ENCODE measurements at regions not wholly inside any gene's neighbourhood (a gene's known extent, or its start where the extent isn't known, plus 50 kb on each side); places are given as distances from the start of the nearest gene placed in this dataset.

GRCh38 chr1:96346719-96347118 lies 374.9 kb upstream of the PTBP2 start:
- Mint-ChIP-seq H3K27me3 (ENCODE audit: low read depth in 3 of 3) (peaks cover 0 to 3% (median 1%) of the 10 kb centered on the region in 3 donors), H3K36me3 (no peaks in the 10 kb centered on the region), H3K4me3 (no peak overlapping the region), H3K27ac (no peak overlapping the region), H3K9me3 (peaks cover 0 to 8% (median 3%) of the 10 kb centered on the region in 7 donors), H3K4me1 (no peaks in the 10 kb centered on the region)
- Histone ChIP-seq H3K36me3 (replicated peaks in 1 of 2; ENCODE audit: control insufficient read depth in 1 of 2, insufficient read depth in 2 of 2, low read length in 2 of 2) (no peaks in the 10 kb centered on the region), H2AFZ (ENCODE audit: insufficient read depth, low read depth, low read length, poor library complexity, severe bottlenecking) (no peak overlapping the region), H4K20me1 (ENCODE audit: insufficient read depth, low read length) (no peaks in the 10 kb centered on the region), H3K9me3 (replicated peaks in 1 of 2; ENCODE audit: control insufficient read depth in 1 of 2, insufficient read depth in 1 of 2, low read length in 2 of 2) (no peaks in the 10 kb centered on the region), H3K27me3 (ENCODE audit: control insufficient read depth in 2 of 2, insufficient read depth in 2 of 2, low read length in 2 of 2) (no peaks in the 10 kb centered on the region), H3K4me3 (replicated peaks in 1 of 3; ENCODE audit: low read depth in 2 of 3, low read length in 3 of 3) (no peak overlapping the region), H3K9ac (ENCODE audit: insufficient read depth, low read length, poor library complexity, severe bottlenecking) (no peak overlapping the region), H3K79me2 (ENCODE audit: insufficient read depth, low read length) (no peaks in the 10 kb centered on the region), H3K4me2 (replicated peaks; ENCODE audit: extremely low read depth, low read length, poor library complexity, severe bottlenecking) (no peak overlapping the region), H3K27ac (ENCODE audit: low read depth in 1 of 2, low read length in 2 of 2) (no peak overlapping the region), H3K4me1 (ENCODE audit: control insufficient read depth in 1 of 2, insufficient read depth in 2 of 2, low read length in 2 of 2) (no peaks in the 10 kb centered on the region)
- TF ChIP-seq CTCF (IDR thresholded peaks at IDR 0.05), result no peak
- intact Hi-C loops (cut with micrococcal nuclease), result no loop called here
- no peak for DNase-seq

- WGBS (ENCODE audit: insufficient coverage), result no CpG with 5 or more reads among the region's 4 CpGs
- Histone ChIP-seq H2AFZ (ENCODE audit: insufficient read depth, low read depth, low read length, poor library complexity, severe bottlenecking) (no peak overlapping the region), H3K27ac (ENCODE audit: low read depth in 1 of 2, low read length in 2 of 2) (no peak overlapping the region), H3K9me3 (replicated peaks in 1 of 2; ENCODE audit: control insufficient read depth in 1 of 2, insufficient read depth in 1 of 2, low read length in 2 of 2) (no peaks in the 10 kb centered on the region), H4K20me1 (ENCODE audit: insufficient read depth, low read length) (no peaks in the 10 kb centered on the region), H3K4me2 (replicated peaks; ENCODE audit: extremely low read depth, low read length, poor library complexity, severe bottlenecking) (no peak overlapping the region), H3K36me3 (replicated peaks in 1 of 2; ENCODE audit: control insufficient read depth in 1 of 2, insufficient read depth in 2 of 2, low read length in 2 of 2) (no peaks in the 10 kb centered on the region), H3K9ac (ENCODE audit: insufficient read depth, low read length, poor library complexity, severe bottlenecking) (no peak overlapping the region), H3K27me3 (ENCODE audit: control insufficient read depth in 2 of 2, insufficient read depth in 2 of 2, low read length in 2 of 2) (no peaks in the 10 kb centered on the region), H3K79me2 (ENCODE audit: insufficient read depth, low read length) (no peaks in the 10 kb centered on the region), H3K4me3 (replicated peaks in 1 of 3; ENCODE audit: low read depth in 2 of 3, low read length in 3 of 3) (no peak overlapping the region), H3K4me1 (ENCODE audit: control insufficient read depth in 1 of 2, insufficient read depth in 2 of 2, low read length in 2 of 2) (no peaks in the 10 kb centered on the region)
- TF ChIP-seq CTCF (IDR thresholded peaks at IDR 0.05), result no peak
- Mint-ChIP-seq H3K36me3 (no peaks in the 10 kb centered on the region), H3K4me3 (no peak overlapping the region), H3K9me3 (peaks cover 0 to 4% (median 0%) of the 10 kb centered on the region in 7 donors), H3K27me3 (ENCODE audit: low read depth in 3 of 3) (peaks cover 1 to 7% (median 3%) of the 10 kb centered on the region in 3 donors), H3K27ac (no peak overlapping the region), H3K4me1 (no peaks in the 10 kb centered on the region)
- no peak for DNase-seq
- intact Hi-C loops (cut with micrococcal nuclease), result loop anchor here in 1 of 2 donors (10.0 kb wide), 1 partner anchor 45 kb away; no protein-coding TSS in a partner anchor
Observed at GRCh38 chr1:96349896-96350295, 371.7 kb upstream of the PTBP2 start.

Data from CD14-positive monocyte (primary cell).